Naive B cell (primary cell): ENCODE measurements at regions not wholly inside any gene's neighbourhood (a gene's known extent, or its start where the extent isn't known, plus 50 kb on each side); places are given as distances from the start of the nearest gene placed in this dataset.

Experiments
- ATAC-seq, 2 donors: fragments of 150-1000 bp; cut with Tn5 transposase; 2 replicates each; pipeline ENCODE4 v1.10.0; 2021; ENCODE audit warnings: low read depth in 2 of 2, mild to moderate bottlenecking in 2 of 2, moderate library complexity in 2 of 2
- DNase-seq: peaks from one replicate; pipeline ENCODE4 v3.0.0; 2022
- H3K27ac Mint-ChIP-seq, 6 donors: one replicate each; pipeline ENCODE4 v1.8.0; 2020 to 2022; ENCODE audit warnings: mild to moderate bottlenecking in 6 of 6, mixed read lengths in 6 of 6, moderate library complexity in 5 of 6, inconsistent platforms in 2 of 6
- H3K27me3 Mint-ChIP-seq, 3 donors: one replicate each; pipeline ENCODE4 v1.8.0; 2021 to 2022; ENCODE audit warnings: mixed read lengths in 3 of 3, mild to moderate bottlenecking in 1 of 3
- H3K36me3 Mint-ChIP-seq, 2 donors: one replicate each; pipeline ENCODE4 v1.8.0; 2020 to 2022; ENCODE audit warnings: mixed read lengths in 2 of 2, inconsistent platforms in 1 of 2, mild to moderate bottlenecking in 1 of 2
- H3K4me1 Mint-ChIP-seq, 3 donors: one replicate each; pipeline ENCODE4 v1.8.0; 2020 to 2022; ENCODE audit warnings: mixed read lengths in 3 of 3, inconsistent platforms in 1 of 3, mild to moderate bottlenecking in 1 of 3, moderate library complexity in 1 of 3
- H3K4me3 Mint-ChIP-seq, 8 donors: one replicate each; pipeline ENCODE4 v1.8.0; 2020 to 2022; ENCODE audit warnings: mild to moderate bottlenecking in 8 of 8, mixed read lengths in 8 of 8, moderate library complexity in 8 of 8, inconsistent platforms in 2 of 8
- H3K9me3 Mint-ChIP-seq, 7 donors: one replicate each; pipeline ENCODE4 v1.8.0; 2020 to 2022; ENCODE audit warnings: mixed read lengths in 7 of 7, mild to moderate bottlenecking in 5 of 7, inconsistent platforms in 2 of 7, moderate library complexity in 1 of 7

- DNase-seq (no peak), ATAC-seq (no peak)
- no peak overlapping the region for H3K4me3 Mint-ChIP-seq
- H3K27ac Mint-ChIP-seq = no peak overlapping the region
- no peaks in the 10 kb centered on the region for H3K27me3 Mint-ChIP-seq
- no peaks in the 10 kb centered on the region for H3K4me1 Mint-ChIP-seq
- H3K9me3 Mint-ChIP-seq = peaks cover 15 to 44% (median 23%) of the 10 kb centered on the region in 7 donors
- peaks cover 35 to 40% of the 10 kb centered on the region in 2 donors for H3K36me3 Mint-ChIP-seq
Observed at GRCh38 chr21:29396951-29397455, 98.3 kb downstream of the BACH1 start.

DNA sequence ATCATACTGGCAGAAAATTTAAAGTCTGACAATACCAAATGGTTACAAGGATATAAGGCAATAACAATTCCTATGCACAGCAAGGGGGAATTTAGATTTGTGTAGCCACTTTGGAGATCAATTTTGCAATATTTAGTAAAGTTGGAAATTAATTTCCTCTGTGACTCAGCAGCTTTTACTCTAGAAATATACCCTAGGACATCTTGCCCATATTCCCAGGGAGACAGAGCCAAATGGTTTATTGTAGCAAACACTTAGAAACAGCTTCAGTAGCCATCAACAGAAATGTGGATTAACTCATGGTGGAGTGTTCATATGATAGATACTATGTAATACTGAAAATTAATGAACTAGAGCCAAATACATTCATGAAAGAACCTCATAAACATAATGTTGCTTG, 104.6 kb downstream of the BACH1 start:
- no peak overlapping the region for H3K4me3 Mint-ChIP-seq
- DNase-seq = no peak
- H3K36me3 Mint-ChIP-seq = peaks cover 26 to 27% of the 10 kb centered on the region in 2 donors
- H3K27ac Mint-ChIP-seq = no peak overlapping the region
- H3K27me3 Mint-ChIP-seq = no peaks in the 10 kb centered on the region
- ATAC-seq = no peak
- H3K9me3 Mint-ChIP-seq = peaks cover 13 to 27% (median 16%) of the 10 kb centered on the region in 7 donors
- H3K4me1 Mint-ChIP-seq = peaks cover 0 to 6% (median 4%) of the 10 kb centered on the region in 3 donors

DNA sequence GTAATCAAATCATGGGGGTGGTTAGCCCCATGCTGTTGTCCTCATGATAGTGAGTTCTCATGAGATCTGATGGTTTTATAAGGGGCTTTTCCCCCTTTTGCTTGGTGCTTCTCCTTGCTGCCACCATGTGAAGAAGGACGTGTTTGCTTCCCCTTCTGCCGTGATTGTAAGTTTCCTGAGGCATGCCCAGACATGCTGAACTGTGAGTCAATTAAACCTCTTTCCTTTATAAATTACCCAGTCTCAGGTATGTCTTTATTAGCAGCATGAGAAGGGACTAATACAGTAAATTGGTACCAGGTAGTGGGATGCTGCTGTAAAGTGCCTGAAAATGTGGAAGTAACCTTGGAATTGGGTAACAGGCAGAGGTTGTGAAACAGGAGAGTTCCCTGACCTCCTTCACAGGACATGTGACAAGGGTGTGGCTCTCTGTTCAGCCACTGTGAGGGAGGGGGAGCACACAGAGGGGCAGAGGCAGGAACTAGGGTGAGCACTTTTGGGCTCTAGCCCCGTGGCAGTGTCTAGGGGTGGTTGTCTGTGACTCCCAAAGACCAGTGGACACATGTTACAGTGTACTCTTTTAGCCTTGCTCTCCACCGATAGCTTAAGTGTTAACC, 105.3 kb downstream of the BACH1 start:
- Mint-ChIP-seq H3K4me1 (peaks cover 0 to 6% (median 4%) of the 10 kb centered on the region in 3 donors), H3K27ac (peak overlapping the region in 2 of 6 donors; percentile 28 to 39), H3K27me3 (no peaks in the 10 kb centered on the region), H3K4me3 (no peak overlapping the region), H3K36me3 (peaks cover 19 to 20% of the 10 kb centered on the region in 2 donors), H3K9me3 (peaks cover 8 to 19% (median 13%) of the 10 kb centered on the region in 7 donors)
- no peak for DNase-seq
- no peak for ATAC-seq

- no peak for ATAC-seq
- H3K36me3 Mint-ChIP-seq = peaks cover 4% of the 10 kb centered on the region in 2 donors
- no peak for DNase-seq
- no peak overlapping the region for H3K4me3 Mint-ChIP-seq
- H3K27ac Mint-ChIP-seq = peak overlapping the region in 1 of 6 donors; percentile 88
- no peaks in the 10 kb centered on the region for H3K27me3 Mint-ChIP-seq
- peaks cover under 1 to 5% (median 2%) of the 10 kb centered on the region in 7 donors for H3K9me3 Mint-ChIP-seq
- peaks cover 0 to 6% (median 4%) of the 10 kb centered on the region in 3 donors for H3K4me1 Mint-ChIP-seq
Observed at GRCh38 chr21:29405503-29406122, 106.9 kb downstream of the BACH1 start.

DNA sequence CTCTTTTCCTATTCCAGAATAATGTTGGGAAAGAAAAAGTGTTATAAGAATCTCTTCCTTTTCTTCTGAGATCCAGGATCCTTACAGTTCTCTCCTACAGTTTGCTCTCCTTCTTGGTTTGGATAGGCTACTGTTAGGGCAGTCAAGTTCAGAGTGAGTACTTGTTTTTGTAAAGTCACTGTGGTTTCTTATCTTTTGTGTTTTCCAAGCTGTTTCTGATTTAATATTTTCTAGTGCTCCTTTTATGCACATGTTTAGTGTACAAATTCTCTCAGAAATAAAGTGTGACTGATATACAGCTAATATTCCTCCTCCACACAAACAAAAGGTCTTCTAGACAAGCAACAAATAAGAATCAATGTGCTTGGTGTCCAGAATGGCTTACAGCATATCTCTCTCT, 107.7 kb downstream of the BACH1 start:
- Mint-ChIP-seq H3K9me3 (peaks cover 0 to 3% (median 0%) of the 10 kb centered on the region in 7 donors), H3K4me1 (peaks cover 0 to 6% (median 4%) of the 10 kb centered on the region in 3 donors), H3K36me3 (no peaks in the 10 kb centered on the region), H3K4me3 (no peak overlapping the region), H3K27me3 (no peaks in the 10 kb centered on the region), H3K27ac (peak overlapping the region in 1 of 6 donors; percentile 41)
- DNase-seq = no peak
- no peak for ATAC-seq

DNA sequence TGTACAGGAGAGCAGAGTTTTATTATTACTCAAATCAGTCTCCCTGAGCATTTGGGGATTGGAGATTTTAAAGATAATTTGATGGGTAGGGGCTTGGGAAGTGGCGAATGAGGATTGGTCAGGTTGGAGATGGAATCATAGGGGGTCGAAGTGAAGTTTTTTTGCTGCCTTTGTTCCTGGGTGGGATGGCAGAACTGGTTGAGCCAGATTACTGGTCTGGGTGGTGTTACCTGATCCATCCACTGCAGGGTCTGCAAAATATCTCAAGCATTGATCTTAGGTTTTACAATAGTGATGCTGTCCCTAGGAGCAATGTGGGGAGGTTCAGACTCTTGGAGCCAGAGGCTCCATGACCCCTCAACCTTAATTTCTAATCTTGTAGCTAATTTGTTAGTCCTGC, 108.8 kb downstream of the BACH1 start:
- ATAC-seq = no peak
- no peaks in the 10 kb centered on the region for H3K36me3 Mint-ChIP-seq
- peaks cover 0 to 6% (median 4%) of the 10 kb centered on the region in 3 donors for H3K4me1 Mint-ChIP-seq
- no peak overlapping the region for H3K4me3 Mint-ChIP-seq
- peaks cover 0 to 3% (median 0%) of the 10 kb centered on the region in 7 donors for H3K9me3 Mint-ChIP-seq
- H3K27ac Mint-ChIP-seq = peak overlapping the region in 1 of 6 donors; percentile 58
- H3K27me3 Mint-ChIP-seq = no peaks in the 10 kb centered on the region
- no peak for DNase-seq

DNA sequence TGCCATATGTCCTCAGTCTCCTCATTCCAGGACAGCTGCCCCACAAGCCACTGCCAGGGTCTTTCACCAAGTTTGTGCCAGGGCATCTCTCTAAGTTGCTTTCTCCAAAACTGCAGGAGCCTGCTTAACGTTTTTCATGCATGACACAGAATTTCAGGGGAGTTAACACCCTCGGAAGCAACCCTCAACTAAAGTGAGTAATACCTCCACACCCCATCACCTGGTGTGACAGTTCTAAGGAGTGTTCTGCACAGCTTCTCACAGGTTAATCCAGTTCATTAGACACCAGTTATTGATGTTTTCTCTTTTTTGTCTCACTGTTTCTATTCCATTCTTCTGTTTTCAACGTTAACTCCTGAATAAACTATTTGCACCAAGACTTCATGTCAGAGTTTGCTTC, 115.0 kb downstream of the BACH1 start:
- DNase-seq (no peak), ATAC-seq (no peak)
- H3K4me3 Mint-ChIP-seq = no peak overlapping the region
- no peaks in the 10 kb centered on the region for H3K27me3 Mint-ChIP-seq
- peaks cover 0 to 7% of the 10 kb centered on the region in 2 donors for H3K36me3 Mint-ChIP-seq
- peaks cover under 1 to 6% (median under 1%) of the 10 kb centered on the region in 3 donors for H3K4me1 Mint-ChIP-seq
- H3K9me3 Mint-ChIP-seq = peaks cover 0 to 7% (median 0%) of the 10 kb centered on the region in 7 donors
- H3K27ac Mint-ChIP-seq = no peak overlapping the region

- peaks cover 9 to 11% (median 9%) of the 10 kb centered on the region in 3 donors for H3K4me1 Mint-ChIP-seq
- H3K27ac Mint-ChIP-seq = no peak overlapping the region
- H3K36me3 Mint-ChIP-seq = peaks cover 0 to 7% of the 10 kb centered on the region in 2 donors
- peaks cover 0 to 7% (median 0%) of the 10 kb centered on the region in 7 donors for H3K9me3 Mint-ChIP-seq
- DNase-seq (no peak), ATAC-seq (no peak)
- no peak overlapping the region for H3K4me3 Mint-ChIP-seq
- no peaks in the 10 kb centered on the region for H3K27me3 Mint-ChIP-seq
Observed at GRCh38 chr21:29416268-29416667, 117.5 kb downstream of the BACH1 start.

GRCh38 chr21:29418813-29419212, 120.1 kb downstream of the BACH1 start:
- no peak overlapping the region for H3K4me3 Mint-ChIP-seq
- H3K36me3 Mint-ChIP-seq = peaks cover 0 to 6% of the 10 kb centered on the region in 2 donors
- peak overlapping the region in 3 of 6 donors; percentile 0 to 60 (median 5) for H3K27ac Mint-ChIP-seq
- ATAC-seq = peak; percentile 84 to 88
- DNase-seq = peak; percentile 34
- no peaks in the 10 kb centered on the region for H3K27me3 Mint-ChIP-seq
- H3K9me3 Mint-ChIP-seq = peaks cover 0 to 7% (median 0%) of the 10 kb centered on the region in 7 donors
- H3K4me1 Mint-ChIP-seq = peaks cover 12 to 17% (median 14%) of the 10 kb centered on the region in 3 donors

DNA sequence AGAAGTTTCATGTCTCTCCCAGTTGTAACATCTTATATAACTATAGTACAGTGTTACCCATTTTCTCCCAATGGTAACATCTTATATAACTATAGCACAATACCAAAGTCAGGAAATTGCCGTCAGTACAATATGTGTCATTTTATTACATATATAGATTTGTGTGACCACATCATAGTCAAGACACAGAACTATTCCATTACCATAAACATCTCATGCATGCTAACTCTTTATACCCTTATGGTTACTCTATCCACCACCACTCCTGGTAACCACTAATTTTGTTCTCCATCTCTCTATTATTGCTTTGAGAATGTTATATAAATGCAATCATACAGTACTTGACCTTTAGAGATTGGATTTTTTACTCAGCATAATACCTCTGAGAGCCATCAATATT, 120.7 kb downstream of the BACH1 start:
- H3K9me3 Mint-ChIP-seq = peaks cover 0 to 7% (median 0%) of the 10 kb centered on the region in 7 donors
- ATAC-seq (no peak), DNase-seq (no peak)
- H3K36me3 Mint-ChIP-seq = peaks cover 0 to under 1% of the 10 kb centered on the region in 2 donors
- peaks cover 13 to 17% (median 14%) of the 10 kb centered on the region in 3 donors for H3K4me1 Mint-ChIP-seq
- H3K27me3 Mint-ChIP-seq = no peaks in the 10 kb centered on the region
- H3K4me3 Mint-ChIP-seq = no peak overlapping the region
- H3K27ac Mint-ChIP-seq = peak overlapping the region in 1 of 6 donors; percentile 30

GRCh38 chr21:29423099-29423870, 124.6 kb downstream of the BACH1 start:
- Mint-ChIP-seq H3K4me3 (no peak overlapping the region), H3K27me3 (no peaks in the 10 kb centered on the region), H3K9me3 (no peaks in the 10 kb centered on the region), H3K4me1 (peaks cover 22 to 36% (median 23%) of the 10 kb centered on the region in 3 donors), H3K36me3 (no peaks in the 10 kb centered on the region), H3K27ac (peak overlapping the region in 2 of 6 donors; percentile 12 to 49)
- DNase-seq (no peak), ATAC-seq (no peak)

GRCh38 chr21:29424728-29425127, 126.0 kb downstream of the BACH1 start:
- Mint-ChIP-seq H3K36me3 (no peaks in the 10 kb centered on the region), H3K4me1 (peaks cover 14 to 26% (median 16%) of the 10 kb centered on the region in 3 donors), H3K4me3 (peak overlapping the region in 4 of 8 donors; percentile 37 to 70 (median 56)), H3K27me3 (no peaks in the 10 kb centered on the region), H3K27ac (peak overlapping the region in 4 of 6 donors; percentile 28 to 82 (median 38)), H3K9me3 (no peaks in the 10 kb centered on the region)
- DNase-seq (no peak), ATAC-seq (peak in 1 of 2 donors; percentile 30)

- Mint-ChIP-seq H3K27ac (no peak overlapping the region), H3K9me3 (no peaks in the 10 kb centered on the region), H3K4me1 (peaks cover 13 to 24% (median 18%) of the 10 kb centered on the region in 3 donors), H3K4me3 (no peak overlapping the region), H3K36me3 (no peaks in the 10 kb centered on the region), H3K27me3 (no peaks in the 10 kb centered on the region)
- DNase-seq = no peak
- no peak for ATAC-seq
Observed at GRCh38 chr21:29429218-29429617, 130.5 kb downstream of the BACH1 start.
